DND-41 (cell line): ENCODE measurements at regions not wholly inside any gene's neighbourhood (a gene's known extent, or its start where the extent isn't known, plus 50 kb on each side); places are given as distances from the start of the nearest gene placed in this dataset.

Experiments used
- ATAC-seq: fragments of 200-7000 bp; cut with Tn5 transposase; 3 replicates; pipeline ENCODE4 v1.9.1; 2021; ENCODE audit warnings: low read depth; ENCODE audit not compliant: insufficient read depth
- DNase-seq: peaks from one replicate; pipeline ENCODE4 v3.0.0-alpha.2; 2020
- H2AFZ ChIP-seq: 2 replicates; pipeline ENCODE4 v1.6.0; 2012; ENCODE audit warnings: low read depth, low read length
- H3K27ac ChIP-seq: 2 replicates; pipeline ENCODE4 v1.5.1; 2012; ENCODE audit warnings: low read length, inconsistent platforms
- H3K27me3 ChIP-seq: fragments of 200-600 bp; sonication (generic); 2 replicates; pipeline ENCODE4 v1.6.0; 2012; ENCODE audit warnings: low read length, mild to moderate bottlenecking, inconsistent platforms; ENCODE audit not compliant: insufficient read depth, poor library complexity
- H3K36me3 ChIP-seq: 2 replicates; pipeline ENCODE4 v1.5.1; 2012; ENCODE audit warnings: low read length, inconsistent platforms; ENCODE audit not compliant: insufficient read depth
- H3K4me1 ChIP-seq: 2 replicates; pipeline ENCODE4 v1.5.1; 2012; ENCODE audit warnings: mild to moderate bottlenecking, low read length; ENCODE audit not compliant: insufficient read depth
- H3K4me2 ChIP-seq: 2 replicates; pipeline ENCODE4 v1.6.0; 2012; ENCODE audit warnings: mild to moderate bottlenecking, moderate library complexity, low read length, inconsistent platforms; ENCODE audit not compliant: insufficient read depth
- H3K4me3 ChIP-seq, 2 experiments: fragments of 200-600 bp in 1 of 2; shearing (Covaris generic) in 1 of 2; 2 replicates each; pipeline ENCODE4 v1.5.1; 2012 to 2016; ENCODE audit warnings: inconsistent platforms in 2 of 2, low read length in 2 of 2, mild to moderate bottlenecking in 2 of 2, low read depth in 1 of 2, moderate library complexity in 1 of 2
- H3K79me2 ChIP-seq: 2 replicates; pipeline ENCODE4 v1.6.0; 2012; ENCODE audit warnings: low read length, inconsistent platforms; ENCODE audit not compliant: insufficient read depth
- H3K9ac ChIP-seq: 2 replicates; pipeline ENCODE4 v1.6.0; 2012; ENCODE audit warnings: low read depth, mild to moderate bottlenecking, inconsistent platforms, low read length, moderate library complexity
- H3K9me3 ChIP-seq: 2 replicates; pipeline ENCODE4 v1.5.1; 2012; ENCODE audit warnings: low read length, moderate library complexity, mild to moderate bottlenecking, inconsistent platforms; ENCODE audit not compliant: insufficient read depth, severe bottlenecking
- H4K20me1 ChIP-seq: 2 replicates; pipeline ENCODE4 v1.6.0; 2012; ENCODE audit warnings: low read length; ENCODE audit not compliant: insufficient read depth
- EZH2 ChIP-seq: IDR thresholded peaks from 3 replicates; pipeline ENCODE4 v1.6.1; 2012; ENCODE audit warnings: borderline replicate concordance, low read depth, mild to moderate bottlenecking, moderate library complexity, low read length, inconsistent platforms; ENCODE audit not compliant: severe bottlenecking
- TF ChIP-seq, protein P1 (sequence below): IDR thresholded peaks from 2 replicates; pipeline ENCODE4 v1.5.1; 2012; ENCODE audit warnings: borderline replicate concordance, low read length, moderate library complexity, mild to moderate bottlenecking; ENCODE audit not compliant: poor library complexity, severe bottlenecking; ENCODE audit errors: extremely low read depth

DNA sequence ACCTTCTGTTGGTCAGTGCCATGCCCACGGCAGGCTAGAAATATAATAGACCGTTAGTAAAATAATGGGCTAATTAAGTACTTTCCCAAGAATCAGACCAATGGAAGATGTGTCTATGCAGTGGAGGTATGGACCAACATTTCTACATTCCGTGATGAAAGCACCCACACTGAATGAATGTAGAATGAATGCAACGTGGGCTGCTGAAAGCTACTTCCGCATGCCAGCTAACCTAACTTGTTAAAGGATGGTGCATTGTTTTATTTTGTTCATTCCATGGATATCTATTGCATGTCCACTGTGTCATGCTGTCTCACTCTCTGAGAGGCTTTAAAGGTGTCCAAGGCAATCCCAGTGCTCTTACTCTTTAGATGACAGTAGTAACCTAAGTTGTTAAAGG, 112.9 kb upstream of the CAV2 start:
- no peak overlapping the region for H3K27ac ChIP-seq
- ATAC-seq: no peak
- DNase-seq: no peak

DNA sequence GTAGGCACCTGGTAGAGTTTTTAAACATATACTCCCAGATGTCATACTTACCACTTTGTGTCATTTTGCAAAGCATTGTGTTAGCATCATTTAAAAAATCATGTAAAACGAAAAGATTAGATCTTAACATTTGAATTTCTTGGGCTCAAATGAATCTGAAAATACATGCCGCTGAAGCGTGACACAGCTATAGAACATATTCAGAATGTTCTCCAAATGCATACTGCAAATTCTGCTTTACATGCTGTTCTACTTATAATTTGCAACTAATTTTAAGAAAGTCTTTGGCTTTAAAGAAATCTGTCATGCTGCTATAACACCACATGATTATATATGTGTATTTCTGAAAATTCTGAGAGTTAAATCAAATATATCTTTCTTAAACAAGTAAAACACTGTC, 109.2 kb upstream of the CAV2 start:
- H2AFZ ChIP-seq: no peak overlapping the region
- H3K36me3 ChIP-seq: no peaks in the 10 kb centered on the region
- no peak overlapping the region for H3K4me2 ChIP-seq
- no peaks in the 10 kb centered on the region for H3K79me2 ChIP-seq
- no peak for DNase-seq
- no peaks in the 10 kb centered on the region for H3K4me1 ChIP-seq
- H3K9ac ChIP-seq: no peak overlapping the region
- ATAC-seq: no peak
- no peak overlapping the region for H3K4me3 ChIP-seq
- TF ChIP-seq EZH2: no peak
- TF ChIP-seq, protein P1, sequence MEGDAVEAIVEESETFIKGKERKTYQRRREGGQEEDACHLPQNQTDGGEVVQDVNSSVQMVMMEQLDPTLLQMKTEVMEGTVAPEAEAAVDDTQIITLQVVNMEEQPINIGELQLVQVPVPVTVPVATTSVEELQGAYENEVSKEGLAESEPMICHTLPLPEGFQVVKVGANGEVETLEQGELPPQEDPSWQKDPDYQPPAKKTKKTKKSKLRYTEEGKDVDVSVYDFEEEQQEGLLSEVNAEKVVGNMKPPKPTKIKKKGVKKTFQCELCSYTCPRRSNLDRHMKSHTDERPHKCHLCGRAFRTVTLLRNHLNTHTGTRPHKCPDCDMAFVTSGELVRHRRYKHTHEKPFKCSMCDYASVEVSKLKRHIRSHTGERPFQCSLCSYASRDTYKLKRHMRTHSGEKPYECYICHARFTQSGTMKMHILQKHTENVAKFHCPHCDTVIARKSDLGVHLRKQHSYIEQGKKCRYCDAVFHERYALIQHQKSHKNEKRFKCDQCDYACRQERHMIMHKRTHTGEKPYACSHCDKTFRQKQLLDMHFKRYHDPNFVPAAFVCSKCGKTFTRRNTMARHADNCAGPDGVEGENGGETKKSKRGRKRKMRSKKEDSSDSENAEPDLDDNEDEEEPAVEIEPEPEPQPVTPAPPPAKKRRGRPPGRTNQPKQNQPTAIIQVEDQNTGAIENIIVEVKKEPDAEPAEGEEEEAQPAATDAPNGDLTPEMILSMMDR: no peak
- H3K27ac ChIP-seq: no peak overlapping the region
- H3K9me3 ChIP-seq: no peaks in the 10 kb centered on the region
- no peaks in the 10 kb centered on the region for H3K27me3 ChIP-seq
- H4K20me1 ChIP-seq: no peaks in the 10 kb centered on the region

More for the DNA sequence above, 112.9 kb upstream of the CAV2 start:
- H3K27me3 ChIP-seq: peaks cover 9% of the 10 kb centered on the region
- no peak overlapping the region for H2AFZ ChIP-seq
- H3K36me3 ChIP-seq: no peaks in the 10 kb centered on the region
- no peaks in the 10 kb centered on the region for H4K20me1 ChIP-seq
- H3K79me2 ChIP-seq: no peaks in the 10 kb centered on the region
- TF ChIP-seq EZH2: no peak
- TF ChIP-seq, protein P1: no peak
- H3K9ac ChIP-seq: no peak overlapping the region
- H3K9me3 ChIP-seq: no peaks in the 10 kb centered on the region
- no peak overlapping the region for H3K4me3 ChIP-seq
- H3K4me2 ChIP-seq: no peak overlapping the region
- H3K4me1 ChIP-seq: no peaks in the 10 kb centered on the region

- Histone ChIP-seq H3K9me3 (no peaks in the 10 kb centered on the region), H4K20me1 (no peaks in the 10 kb centered on the region), H3K9ac (no peak overlapping the region), H3K4me1 (no peaks in the 10 kb centered on the region), H3K27me3 (no peaks in the 10 kb centered on the region), H3K27ac (no peak overlapping the region), H3K79me2 (no peaks in the 10 kb centered on the region), H2AFZ (no peak overlapping the region), H3K36me3 (no peaks in the 10 kb centered on the region), H3K4me3 (no peak overlapping the region), H3K4me2 (no peak overlapping the region)
- ATAC-seq: no peak
- DNase-seq: no peak
- TF ChIP-seq, protein P1: no peak
- TF ChIP-seq EZH2: no peak
Observed at GRCh38 chr7:116392806-116393205, 106.7 kb upstream of the CAV2 start.

DNA sequence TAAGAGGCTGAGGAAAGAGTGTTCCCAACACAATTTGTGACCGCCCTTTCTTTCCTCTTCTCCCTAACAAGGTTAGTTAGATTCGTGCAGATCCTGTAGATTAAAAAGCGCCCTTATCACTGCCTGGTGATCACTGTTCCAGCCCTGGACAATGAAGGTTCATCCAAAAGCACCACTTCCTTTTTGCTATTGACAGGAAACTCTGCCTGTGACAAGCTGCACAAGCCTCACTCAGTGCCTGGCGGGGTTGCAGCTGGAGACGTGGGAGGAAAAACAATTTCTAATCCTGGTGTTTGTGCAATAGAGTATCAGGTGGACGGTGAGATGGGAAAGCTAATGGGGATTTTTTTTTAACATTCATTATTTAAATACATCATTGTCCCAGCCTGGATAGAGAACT, 105.9 kb upstream of the CAV2 start:
- no peaks in the 10 kb centered on the region for H3K36me3 ChIP-seq
- H3K79me2 ChIP-seq: no peaks in the 10 kb centered on the region
- H4K20me1 ChIP-seq: no peaks in the 10 kb centered on the region
- no peak overlapping the region for H2AFZ ChIP-seq
- no peak overlapping the region for H3K9ac ChIP-seq
- no peak for DNase-seq
- no peak overlapping the region for H3K4me2 ChIP-seq
- TF ChIP-seq EZH2: no peak
- no peaks in the 10 kb centered on the region for H3K27me3 ChIP-seq
- no peaks in the 10 kb centered on the region for H3K4me1 ChIP-seq
- H3K4me3 ChIP-seq: no peak overlapping the region
- ATAC-seq: no peak
- H3K27ac ChIP-seq: no peak overlapping the region
- H3K9me3 ChIP-seq: no peaks in the 10 kb centered on the region
